ENCODE measurements at regions not wholly inside any gene's neighbourhood (a gene's known extent, or its start where the extent isn't known, plus 50 kb on each side); places are given as distances from the start of the nearest gene placed in this dataset.

DNA sequence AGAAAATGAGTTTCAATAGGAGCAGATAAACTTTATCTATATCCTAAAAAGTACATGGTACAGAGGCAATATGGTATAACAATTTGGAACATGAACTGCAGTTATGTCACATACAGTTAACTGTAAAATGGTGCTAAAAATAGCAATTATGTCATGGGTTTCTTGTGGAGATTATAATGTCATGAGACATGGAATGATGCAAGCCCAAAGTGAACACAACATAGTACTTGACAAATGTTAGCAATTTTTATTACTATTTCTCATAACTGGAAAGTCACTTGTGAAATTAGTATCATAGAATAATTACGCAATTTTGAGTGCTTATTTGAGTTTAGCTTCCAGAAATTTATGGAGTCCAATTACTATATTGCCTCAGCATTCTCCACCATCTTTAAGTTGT, 1263.4 kb downstream of the DSC3 start:
- no peaks in the 10 kb centered on the region for H3K4me1 ChIP-seq
- intact Hi-C loops (cut with DNase I), result no loop called here
- H3K27me3 ChIP-seq, result no peaks in the 10 kb centered on the region
- H3K27ac ChIP-seq, result no peak overlapping the region
- H3K4me3 ChIP-seq, result no peak overlapping the region
- H3K36me3 ChIP-seq, result no peaks in the 10 kb centered on the region
- 25% methylated on average over 1 of the region's 1 CpG for WGBS (ENCODE audit: insufficient coverage, low coverage, low lambda C conversion rate, missing lambda C conversion rate)
- ATAC-seq (no peak), DNase-seq (no peak)
- TF ChIP-seq, protein P1, sequence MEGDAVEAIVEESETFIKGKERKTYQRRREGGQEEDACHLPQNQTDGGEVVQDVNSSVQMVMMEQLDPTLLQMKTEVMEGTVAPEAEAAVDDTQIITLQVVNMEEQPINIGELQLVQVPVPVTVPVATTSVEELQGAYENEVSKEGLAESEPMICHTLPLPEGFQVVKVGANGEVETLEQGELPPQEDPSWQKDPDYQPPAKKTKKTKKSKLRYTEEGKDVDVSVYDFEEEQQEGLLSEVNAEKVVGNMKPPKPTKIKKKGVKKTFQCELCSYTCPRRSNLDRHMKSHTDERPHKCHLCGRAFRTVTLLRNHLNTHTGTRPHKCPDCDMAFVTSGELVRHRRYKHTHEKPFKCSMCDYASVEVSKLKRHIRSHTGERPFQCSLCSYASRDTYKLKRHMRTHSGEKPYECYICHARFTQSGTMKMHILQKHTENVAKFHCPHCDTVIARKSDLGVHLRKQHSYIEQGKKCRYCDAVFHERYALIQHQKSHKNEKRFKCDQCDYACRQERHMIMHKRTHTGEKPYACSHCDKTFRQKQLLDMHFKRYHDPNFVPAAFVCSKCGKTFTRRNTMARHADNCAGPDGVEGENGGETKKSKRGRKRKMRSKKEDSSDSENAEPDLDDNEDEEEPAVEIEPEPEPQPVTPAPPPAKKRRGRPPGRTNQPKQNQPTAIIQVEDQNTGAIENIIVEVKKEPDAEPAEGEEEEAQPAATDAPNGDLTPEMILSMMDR (IDR thresholded peaks at IDR 0.05), result no peak
- no peak for TF ChIP-seq POLR2A (IDR thresholded peaks at IDR 0.05)
- no peaks in the 10 kb centered on the region for H3K9me3 ChIP-seq

DNA sequence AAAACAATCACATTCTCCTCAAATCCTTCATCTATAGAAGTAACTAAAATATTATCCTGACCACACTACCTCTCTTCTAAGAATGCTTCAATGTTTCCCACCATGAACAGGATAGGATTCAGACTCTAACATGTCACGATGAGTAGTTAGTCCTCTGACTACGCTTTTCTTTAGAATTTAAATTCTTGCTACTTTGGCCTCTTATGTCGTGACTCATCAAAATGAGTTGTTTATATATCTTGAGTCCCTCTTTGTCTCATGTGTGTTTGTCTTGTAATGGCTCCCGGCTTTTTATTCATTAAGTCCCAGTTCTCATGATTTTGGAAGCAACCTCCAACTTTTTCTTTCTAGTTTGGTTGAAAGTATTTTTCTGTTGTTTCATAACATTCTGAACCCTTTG, 1289.2 kb downstream of the DSC3 start:
- Histone ChIP-seq H3K27me3 (no peaks in the 10 kb centered on the region), H3K27ac (no peak overlapping the region), H3K9me3 (no peaks in the 10 kb centered on the region), H3K36me3 (no peaks in the 10 kb centered on the region), H3K4me1 (no peaks in the 10 kb centered on the region), H3K4me3 (no peak overlapping the region)
- TF ChIP-seq, protein P1 (IDR thresholded peaks at IDR 0.05), result no peak
- no peak for TF ChIP-seq POLR2A (IDR thresholded peaks at IDR 0.05)
- intact Hi-C loops (cut with DNase I), result no loop called here
- ATAC-seq (no peak), DNase-seq (no peak)
- WGBS (ENCODE audit: insufficient coverage, low coverage, low lambda C conversion rate, missing lambda C conversion rate), result 61% methylated on average over 4 of the region's 4 CpGs

DNA sequence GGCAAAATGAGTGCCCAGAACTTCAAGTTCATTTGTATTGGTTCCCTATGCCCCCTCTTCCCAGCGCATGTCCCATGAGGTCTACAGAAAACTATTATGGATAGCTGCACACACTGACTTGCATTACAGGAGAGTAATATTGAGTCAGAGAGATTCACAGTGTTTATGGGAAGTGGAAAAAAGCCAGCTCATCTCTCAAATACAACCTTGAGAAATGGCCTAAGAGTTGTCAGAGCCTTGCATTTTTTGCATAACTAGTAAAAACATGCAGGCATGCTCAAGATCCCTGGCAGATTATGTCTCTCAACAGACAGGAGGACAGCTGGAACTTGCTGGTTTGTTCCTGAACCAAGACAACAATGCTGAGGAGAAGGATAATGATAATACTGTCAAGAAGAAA, 1292.8 kb downstream of the DSC3 start:
- no peak for TF ChIP-seq POLR2A (IDR thresholded peaks at IDR 0.05)
- TF ChIP-seq, protein P1 (IDR thresholded peaks at IDR 0.05), result no peak
- H3K4me1 ChIP-seq, result no peaks in the 10 kb centered on the region
- intact Hi-C loops (cut with DNase I), result no loop called here
- H3K4me3 ChIP-seq, result no peak overlapping the region
- no peaks in the 10 kb centered on the region for H3K36me3 ChIP-seq
- no peak overlapping the region for H3K27ac ChIP-seq
- H3K27me3 ChIP-seq, result no peaks in the 10 kb centered on the region
- DNase-seq (no peak), ATAC-seq (no peak)
- WGBS (ENCODE audit: insufficient coverage, low coverage, low lambda C conversion rate, missing lambda C conversion rate), result no CpG with 5 or more reads among the region's 1 CpG
- H3K9me3 ChIP-seq, result no peaks in the 10 kb centered on the region

DNA sequence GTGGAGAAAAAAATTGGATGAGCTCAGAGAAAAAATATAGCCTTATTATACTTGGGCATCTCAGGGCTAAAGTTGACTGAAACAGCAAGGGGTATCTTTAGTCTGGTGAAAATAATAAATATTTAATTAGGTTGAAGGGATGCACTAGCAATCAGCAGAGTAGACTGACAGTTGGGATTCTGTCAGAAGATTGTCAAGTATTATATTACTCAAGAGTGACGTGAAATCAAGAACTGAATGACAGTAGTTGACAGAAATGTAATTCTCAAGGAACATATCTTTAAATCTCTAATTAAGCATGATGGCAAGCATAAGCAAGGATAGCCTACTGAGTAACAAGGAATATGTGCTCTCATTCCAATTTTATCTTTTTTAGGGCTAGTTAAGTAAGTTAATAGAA, 1301.1 kb downstream of the DSC3 start:
- Histone ChIP-seq H3K4me3 (no peak overlapping the region), H3K36me3 (no peaks in the 10 kb centered on the region), H3K9me3 (no peaks in the 10 kb centered on the region), H3K27ac (no peak overlapping the region), H3K4me1 (no peaks in the 10 kb centered on the region), H3K27me3 (no peaks in the 10 kb centered on the region)
- intact Hi-C loops (cut with DNase I), result no loop called here
- ATAC-seq (no peak), DNase-seq (no peak)
- 86% methylated on average over 1 of the region's 1 CpG for WGBS (ENCODE audit: insufficient coverage, low coverage, low lambda C conversion rate, missing lambda C conversion rate)
- no peak for TF ChIP-seq POLR2A (IDR thresholded peaks at IDR 0.05)

DNA sequence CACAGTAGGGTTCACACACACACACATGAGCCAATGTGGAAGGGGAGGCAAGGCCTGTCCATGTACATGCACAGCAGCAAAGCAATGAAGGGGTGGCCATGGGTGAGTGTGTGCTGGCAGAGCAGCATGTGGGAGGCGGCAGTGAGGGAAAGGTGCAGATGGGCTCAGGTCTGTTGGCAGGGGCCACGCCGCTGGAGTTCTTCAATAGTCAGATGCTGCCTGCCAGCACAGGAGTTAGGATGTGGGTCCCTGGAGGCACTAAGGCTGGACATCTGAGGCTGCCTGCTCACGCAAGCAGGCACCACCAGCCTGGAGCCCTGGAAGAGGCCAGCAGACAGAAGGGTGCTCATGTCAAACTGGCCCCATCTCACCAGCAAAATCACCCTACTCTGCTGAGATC, 1304.9 kb downstream of the DSC3 start:
- H3K9me3 ChIP-seq, result no peaks in the 10 kb centered on the region
- H3K27ac ChIP-seq, result no peak overlapping the region
- no peaks in the 10 kb centered on the region for H3K27me3 ChIP-seq
- no peak for TF ChIP-seq POLR2A (IDR thresholded peaks at IDR 0.05)
- TF ChIP-seq, protein P1 (IDR thresholded peaks at IDR 0.05), result no peak
- WGBS (ENCODE audit: insufficient coverage, low coverage, low lambda C conversion rate, missing lambda C conversion rate), result no CpG with 5 or more reads among the region's 4 CpGs
- no peak for DNase-seq
- intact Hi-C loops (cut with DNase I), result no loop called here
- H3K4me1 ChIP-seq, result no peaks in the 10 kb centered on the region
- H3K4me3 ChIP-seq, result no peak overlapping the region
- no peaks in the 10 kb centered on the region for H3K36me3 ChIP-seq
- no peak for ATAC-seq
